GM19238 (cell line): ENCODE measurements at regions not wholly inside any gene's neighbourhood (a gene's known extent, or its start where the extent isn't known, plus 50 kb on each side); places are given as distances from the start of the nearest gene placed in this dataset.
"Not testable (repeated sequence)": the region's sequence is repeated elsewhere in the genome, so short reads cannot be mapped to it uniquely, and the experiment has no call there.

Experiments used
- DNase-seq: peaks from one replicate; pipeline ENCODE4 v3.0.0; 2011; ENCODE audit warnings: low spot score; ENCODE audit not compliant: insufficient read length

DNA sequence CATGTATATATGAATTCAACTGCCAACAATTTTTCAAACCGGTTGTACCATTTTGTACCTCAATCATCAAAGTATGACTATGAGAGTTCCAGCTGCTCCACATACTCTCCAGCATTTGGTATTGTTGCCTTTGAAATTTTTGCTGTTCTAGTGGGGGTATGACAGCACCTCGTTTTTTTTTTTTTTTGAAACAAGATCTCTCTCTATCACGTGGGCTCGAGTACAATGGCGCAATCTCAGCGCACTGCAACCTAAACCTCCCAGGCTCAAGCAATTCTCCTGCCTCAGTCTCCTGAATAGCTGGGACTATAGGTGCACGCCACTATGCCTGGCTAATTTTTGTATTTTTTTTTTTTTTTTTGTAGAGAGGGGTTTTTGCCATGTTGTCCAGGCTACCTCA is 144.7 kb upstream of the JARID2 start:
- no peak for DNase-seq

DNA sequence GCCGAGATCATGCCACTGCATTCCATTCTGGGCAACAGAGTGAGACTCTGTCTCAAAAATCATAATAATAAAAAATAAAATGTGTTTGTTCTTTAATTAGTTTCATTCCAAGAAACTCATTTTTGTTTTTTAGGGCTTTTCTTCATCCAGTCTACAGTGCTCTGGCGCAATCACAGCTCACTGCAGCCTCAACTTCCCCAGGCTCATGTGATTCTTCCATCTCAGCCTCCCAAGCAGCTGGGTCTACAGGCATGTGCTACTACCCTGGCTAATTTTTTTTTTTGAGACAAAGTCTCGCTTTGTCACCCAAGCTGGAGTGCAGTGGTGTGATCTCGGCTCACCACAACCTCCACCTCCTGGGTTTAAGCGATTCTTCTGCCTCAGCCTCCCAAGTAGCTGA is 143.6 kb upstream of the JARID2 start:
- no peak for DNase-seq

GRCh38 chr6:15106958-15107643 is 138.8 kb upstream of the JARID2 start:
- no peak for DNase-seq

GRCh38 chr6:15107644-15108382 is 138.1 kb upstream of the JARID2 start:
- DNase-seq = no peak

DNA sequence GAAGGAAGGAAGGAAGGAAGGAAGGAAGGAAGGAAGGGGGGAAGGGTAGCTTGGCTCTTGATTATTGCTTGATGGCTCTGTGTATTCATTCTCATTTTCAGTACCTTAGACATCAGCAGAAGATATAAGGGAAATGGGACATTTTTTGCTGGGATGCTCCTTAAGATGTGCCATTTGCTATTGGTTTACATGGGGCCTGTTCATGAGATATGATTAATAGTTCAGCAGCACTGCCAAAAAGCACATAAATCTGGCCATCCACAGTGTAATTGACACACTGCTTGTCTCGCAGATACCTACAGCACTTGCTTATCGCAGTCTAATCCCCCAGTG is 137.5 kb upstream of the JARID2 start:
- DNase-seq = no peak

- no peak for DNase-seq
Measured at GRCh38 chr6:15109338-15110090, 136.4 kb upstream of the JARID2 start.

GRCh38 chr6:15110726-15111354 is 135.0 kb upstream of the JARID2 start:
- DNase-seq = no peak

DNA sequence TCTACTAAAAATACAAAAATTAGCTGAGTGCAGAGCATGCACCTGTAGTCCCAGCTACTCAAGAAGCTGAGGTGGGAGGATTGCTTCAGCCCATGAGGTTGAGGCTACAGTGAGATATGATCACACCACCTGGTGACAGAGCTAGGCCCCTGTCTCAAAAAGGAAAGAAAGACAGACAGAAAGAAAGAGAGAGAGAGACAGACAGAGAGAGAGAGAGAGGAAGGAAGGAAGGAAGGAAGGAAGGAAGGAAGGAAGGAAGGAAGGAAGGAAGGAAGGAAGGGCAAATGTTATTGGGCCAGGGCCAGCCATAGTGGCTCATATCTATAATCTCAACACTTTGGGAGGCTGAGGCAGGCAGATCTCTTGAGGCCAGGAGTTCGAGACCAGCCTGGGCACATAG is 134.3 kb upstream of the JARID2 start:
- not testable (repeated sequence) for DNase-seq

DNA sequence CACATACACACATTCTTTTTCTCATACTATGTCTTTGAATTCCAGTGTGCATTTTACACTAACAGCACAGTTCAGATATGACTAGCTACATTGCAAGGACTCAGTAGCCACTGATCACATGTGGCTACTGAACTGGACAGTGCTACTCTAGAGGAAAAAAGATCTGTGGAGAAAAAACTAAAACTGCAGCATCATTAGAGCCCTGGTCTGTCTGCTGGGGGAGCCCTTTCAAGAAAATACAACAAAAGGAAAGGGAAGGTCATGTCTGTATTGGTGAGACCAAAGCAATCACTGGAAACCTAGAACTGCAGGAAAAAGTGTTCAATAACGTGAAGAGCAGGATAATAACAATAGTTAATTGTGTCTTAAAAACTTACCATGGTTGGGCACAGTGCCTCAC is 132.3 kb upstream of the JARID2 start:
- DNase-seq = no peak

GRCh38 chr6:15114061-15114460 is 131.8 kb upstream of the JARID2 start:
- DNase-seq = no peak

DNA sequence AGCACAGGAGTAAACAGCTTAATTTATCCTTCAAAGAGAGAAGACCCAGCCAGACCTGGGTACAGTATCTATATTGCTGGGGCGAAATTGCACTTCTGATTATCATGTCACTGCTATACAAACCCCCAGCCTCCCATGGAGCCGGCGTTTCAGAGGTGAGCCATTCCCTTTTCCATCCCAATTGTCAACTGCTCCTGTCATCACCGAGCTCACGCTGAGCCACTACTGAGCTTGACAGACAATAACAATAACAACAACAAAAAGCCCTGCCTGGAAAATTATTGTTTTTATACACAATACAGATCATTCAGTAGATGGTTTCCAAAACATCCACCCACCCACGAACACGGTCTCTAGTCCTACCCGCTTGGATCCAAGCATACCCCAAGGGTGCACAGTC is 129.0 kb upstream of the JARID2 start:
- no peak for DNase-seq

DNA sequence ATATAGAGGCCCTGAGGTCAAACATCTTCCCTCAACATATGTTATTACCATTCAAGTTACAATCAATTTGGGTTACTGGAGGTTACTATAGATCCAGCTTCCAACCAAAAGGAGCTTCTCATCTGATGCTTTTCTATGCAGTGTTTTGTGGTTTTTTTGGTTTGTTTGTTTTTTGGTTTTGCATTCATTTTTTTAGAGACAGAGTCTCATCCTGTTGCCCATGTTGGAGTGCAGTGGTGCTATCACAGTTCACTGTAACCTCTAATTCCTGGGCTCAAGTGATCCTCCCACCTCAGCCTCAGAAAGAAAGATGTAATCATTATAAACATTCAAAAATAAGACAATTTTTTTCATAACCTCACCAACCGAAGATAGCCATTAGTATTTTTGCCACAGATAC is 124.4 kb upstream of the JARID2 start:
- DNase-seq = no peak

DNA sequence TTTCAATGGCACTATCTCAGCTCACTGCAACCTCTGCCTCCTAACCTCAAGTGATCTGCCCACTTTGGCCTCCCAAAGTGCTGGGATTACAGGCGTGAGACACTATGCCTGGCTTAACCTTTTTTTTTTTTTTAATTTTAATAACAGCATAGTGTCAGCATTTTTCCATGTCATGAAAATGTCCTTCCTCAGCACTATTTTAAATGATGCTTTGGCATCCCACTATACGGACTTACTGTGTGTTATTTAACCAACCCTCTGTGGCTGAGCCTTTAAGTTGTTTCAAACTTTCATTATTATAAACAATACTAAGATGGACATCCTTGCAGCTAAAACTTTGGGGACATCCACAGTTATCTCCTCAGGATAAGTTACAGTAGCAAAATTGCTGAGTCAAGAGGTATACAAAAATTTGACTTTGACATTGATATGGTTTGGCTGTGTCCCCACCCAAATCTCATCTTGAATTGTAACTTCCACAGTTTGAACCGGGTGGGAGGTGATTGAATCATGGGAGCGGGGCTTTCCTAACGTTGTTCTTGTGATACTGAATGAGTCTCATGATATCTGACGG is 123.8 kb upstream of the JARID2 start:
- DNase-seq = no peak

- no peak for DNase-seq
Measured at GRCh38 chr6:15129887-15130286, 116.0 kb upstream of the JARID2 start.

DNA sequence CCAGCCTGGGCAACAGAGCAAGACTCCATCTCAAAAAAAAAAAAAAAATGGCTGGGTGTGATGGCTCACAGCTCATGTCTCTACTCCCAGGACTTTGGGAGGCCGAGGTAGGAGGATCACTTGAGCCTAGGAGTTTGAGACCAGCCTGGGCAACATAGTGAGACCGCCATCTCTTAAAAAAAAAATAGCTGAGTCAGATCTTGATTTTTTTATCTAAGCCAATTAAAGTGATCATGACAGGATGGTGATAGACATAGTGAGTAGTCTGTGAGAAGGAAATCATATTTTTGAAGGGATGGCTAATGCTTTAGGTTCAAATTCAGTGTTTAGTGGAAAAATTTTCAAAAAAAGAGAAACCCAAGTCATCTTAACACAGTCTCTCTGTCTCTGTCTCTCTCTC is 114.6 kb upstream of the JARID2 start:
- DNase-seq = no peak

DNA sequence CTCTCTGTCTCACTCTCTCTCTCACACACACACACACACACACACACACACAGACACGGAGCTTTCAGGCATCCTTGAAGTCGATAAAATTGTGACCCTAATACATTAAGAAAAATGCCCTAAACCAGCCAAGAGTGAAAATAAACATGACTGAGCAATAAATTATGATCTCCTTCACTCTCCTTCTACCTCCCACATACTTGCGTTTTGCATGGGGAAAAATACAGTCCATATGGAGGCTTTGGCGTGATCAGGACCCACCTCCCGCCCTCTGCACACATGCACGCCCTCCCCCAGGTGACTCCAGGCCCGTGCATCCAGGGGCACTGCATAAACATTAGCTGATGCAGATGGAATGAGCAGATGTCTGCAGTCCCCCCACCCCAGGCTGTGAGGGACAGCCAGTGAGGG is 114.2 kb upstream of the JARID2 start:
- DNase-seq = no peak

DNA sequence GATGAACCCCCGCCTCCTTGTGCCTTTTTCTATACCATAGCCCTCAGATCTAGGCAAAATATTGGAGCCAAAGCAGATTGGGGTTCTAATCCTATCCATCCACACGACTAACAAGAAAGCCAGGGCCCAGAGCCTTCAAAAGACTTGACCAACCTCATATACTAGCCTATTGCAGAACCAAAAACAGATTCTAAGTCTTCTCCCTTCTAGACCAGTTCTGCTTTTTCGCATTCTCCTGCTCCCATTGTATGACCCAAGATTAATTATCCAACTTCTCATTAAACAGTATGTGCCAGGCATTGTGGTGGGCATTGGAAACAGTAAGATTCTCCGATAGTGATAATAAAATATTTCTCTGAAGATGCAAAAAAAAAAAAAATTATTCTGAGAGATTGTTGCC is 113.7 kb upstream of the JARID2 start:
- no peak for DNase-seq

GRCh38 chr6:15132854-15133670 is 112.8 kb upstream of the JARID2 start:
- DNase-seq = no peak

DNA sequence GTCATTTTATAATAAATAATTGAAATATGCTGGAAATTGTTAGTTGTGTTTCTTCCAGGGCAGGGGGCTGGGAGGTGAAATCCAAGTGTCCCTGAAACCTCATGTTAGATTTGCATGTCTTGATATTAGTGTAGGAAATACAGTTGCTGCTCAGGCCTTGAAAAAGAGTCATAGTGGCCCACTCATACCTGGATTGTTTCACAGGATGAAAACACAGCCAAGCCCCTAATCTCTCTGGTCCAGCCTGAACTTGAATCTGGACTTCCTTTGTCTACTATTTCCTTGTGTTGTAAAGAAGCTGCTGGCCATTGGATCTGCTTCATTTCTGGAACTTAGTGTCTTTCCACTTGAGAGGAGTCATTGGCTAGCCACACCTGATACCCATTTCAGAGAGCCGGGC is 108.8 kb upstream of the JARID2 start:
- no peak for DNase-seq

DNA sequence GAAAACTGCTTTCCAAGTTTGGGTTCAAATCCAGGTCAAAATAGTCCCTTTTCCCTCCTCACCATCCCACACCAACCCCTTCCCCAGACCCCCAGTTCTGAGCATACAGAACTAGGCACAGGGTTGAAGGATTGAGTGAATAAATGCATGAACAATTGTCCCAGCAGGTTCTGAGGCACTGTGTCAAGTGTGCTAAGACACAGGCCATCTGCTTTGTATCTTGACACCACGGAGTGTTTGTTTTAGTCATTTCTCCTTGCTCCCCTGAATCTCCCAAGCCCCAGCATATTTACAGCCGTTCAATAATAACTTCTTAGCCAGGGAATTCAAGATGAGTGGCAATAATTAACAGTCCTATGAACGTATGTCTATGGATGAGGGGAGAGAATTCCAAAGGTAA is 102.8 kb upstream of the JARID2 start:
- no peak for DNase-seq

- no peak for DNase-seq
Measured at GRCh38 chr6:15143540-15143939, 102.3 kb upstream of the JARID2 start.
